Astrocyte of the spinal cord (primary cell): ENCODE measurements at regions not wholly inside any gene's neighbourhood (a gene's known extent, or its start where the extent isn't known, plus 50 kb on each side); places are given as distances from the start of the nearest gene placed in this dataset.
A peak's percentile ranks its signal among the peaks of the same experiment; 100 is the strongest.

Experiments
- DNase-seq: peaks from one replicate; pipeline ENCODE4 v3.0.0; 2011; ENCODE audit warnings: low read depth, low spot score
- H3K4me3 ChIP-seq: 2 replicates; pipeline ENCODE4 v1.5.1; 2011; ENCODE audit warnings: low read depth, mild to moderate bottlenecking, low read length, moderate library complexity
- CTCF ChIP-seq: IDR thresholded peaks from 2 replicates; pipeline ENCODE4 v1.5.1; 2012; ENCODE audit warnings: low read depth, mild to moderate bottlenecking, low read length, inconsistent platforms
- in situ Hi-C: cut with HindIII; loops from 2 replicates; pipeline ENCODE4 v1.10.0; 2017; ENCODE audit warnings: low sequenced_read_pairs

DNA sequence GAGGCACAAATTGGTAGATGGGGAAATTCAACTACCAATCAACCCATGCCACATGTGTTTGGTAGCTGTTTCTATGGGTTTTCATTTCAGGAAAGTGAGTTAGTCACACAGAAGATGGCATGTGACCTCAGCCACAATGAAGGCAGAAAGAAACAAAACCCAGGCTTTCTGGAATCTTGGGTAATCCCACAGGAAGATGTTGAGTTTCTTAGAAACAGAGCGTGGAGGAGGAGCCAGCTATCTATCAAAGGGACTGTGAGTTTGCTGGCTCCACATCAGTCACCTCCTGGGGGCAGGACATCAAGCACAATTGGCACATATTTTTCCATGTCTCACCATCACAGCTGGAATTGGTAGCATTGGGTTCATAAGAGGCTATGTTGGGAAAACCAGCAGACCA is 188.9 kb upstream of the PLXNA2 start:
- in situ Hi-C loops, result no loop called here
- TF ChIP-seq CTCF, result no peak
- peak; percentile 50 for DNase-seq
- H3K4me3 ChIP-seq, result no peak overlapping the region

GRCh38 chr1:208433971-208434370 is 189.8 kb upstream of the PLXNA2 start:
- no peak overlapping the region for H3K4me3 ChIP-seq
- TF ChIP-seq CTCF, result no peak
- in situ Hi-C loops, result no loop called here
- no peak for DNase-seq

DNA sequence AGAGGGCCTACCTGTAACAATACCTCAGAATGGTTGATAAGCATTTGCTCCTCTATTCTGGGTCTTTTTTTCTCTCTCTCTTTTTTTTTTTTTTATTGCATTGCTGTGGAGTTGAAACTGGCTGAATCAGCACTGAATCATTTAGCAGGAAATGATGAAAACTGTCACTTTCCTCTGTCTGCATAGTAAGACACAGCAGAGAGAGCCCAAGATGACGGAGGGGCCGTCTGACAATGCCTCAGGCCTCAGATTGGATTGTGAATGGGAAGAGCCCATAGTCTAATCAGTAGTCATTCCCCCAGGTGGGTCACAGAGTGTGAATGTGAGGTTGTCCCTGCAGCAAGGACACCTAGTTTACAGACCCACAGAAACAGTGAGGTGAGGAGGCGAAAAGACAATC is 193.2 kb upstream of the PLXNA2 start:
- DNase-seq, result peak; percentile 26
- H3K4me3 ChIP-seq, result no peak overlapping the region
- no peak for TF ChIP-seq CTCF
- in situ Hi-C loops, result no loop called here

GRCh38 chr1:208438112-208438699 is 194.0 kb upstream of the PLXNA2 start:
- no peak for TF ChIP-seq CTCF
- in situ Hi-C loops, result no loop called here

DNA sequence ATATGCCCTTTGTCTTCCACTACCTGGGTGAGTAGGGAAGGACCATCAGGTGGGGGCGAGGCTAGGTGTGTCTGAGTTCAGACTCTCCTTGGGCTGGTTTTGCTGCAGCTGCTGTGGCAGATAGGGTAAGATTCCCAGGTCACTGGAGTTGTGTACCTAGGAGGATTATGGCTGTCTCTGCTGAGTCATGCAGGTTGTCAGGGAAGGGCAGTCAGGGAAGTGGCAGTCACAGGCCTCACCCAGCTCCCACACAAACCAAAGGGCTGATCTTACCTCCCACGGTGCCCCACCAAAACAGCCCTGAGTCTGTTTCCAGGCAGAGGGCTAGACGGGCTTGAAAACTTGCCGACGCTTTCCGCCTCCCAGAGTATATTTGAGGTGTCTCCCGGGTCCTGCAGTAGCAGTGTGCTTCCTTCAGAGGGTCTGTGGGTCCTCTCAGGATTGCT is 201.6 kb upstream of the PLXNA2 start:
- no peak overlapping the region for H3K4me3 ChIP-seq
- in situ Hi-C loops, result no loop called here
- no peak for DNase-seq
- TF ChIP-seq CTCF, result no peak

More at GRCh38 chr1:208438112-208438699, 194.0 kb upstream of the PLXNA2 start:
- DNase-seq, result no peak
- H3K4me3 ChIP-seq, result no peak overlapping the region

DNA sequence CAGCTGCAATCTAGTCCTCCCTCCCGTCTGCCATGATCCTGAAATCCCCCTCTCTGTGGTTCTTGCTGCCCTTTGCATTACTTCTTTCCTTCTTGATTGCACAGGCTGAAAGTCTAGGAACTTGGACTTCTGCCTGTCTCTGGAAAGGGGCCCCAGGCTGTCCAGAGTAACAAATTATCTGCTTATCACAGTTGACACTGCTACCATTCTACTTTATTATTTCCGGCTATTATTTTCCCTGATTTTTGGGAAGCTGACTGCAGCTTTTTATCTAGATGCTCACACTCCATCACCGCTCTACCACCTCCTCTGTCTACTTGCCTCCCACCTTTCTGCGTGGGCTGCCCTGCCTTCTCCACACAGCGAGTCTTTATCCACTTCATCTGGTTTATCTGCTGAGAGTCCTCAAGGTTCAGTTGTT is 202.1 kb upstream of the PLXNA2 start:
- DNase-seq, result no peak
- no peak overlapping the region for H3K4me3 ChIP-seq
- in situ Hi-C loops, result no loop called here

More for the DNA sequence above, 202.1 kb upstream of the PLXNA2 start:
- no peak for TF ChIP-seq CTCF
